AG10803 (cell line): ENCODE measurements at regions not wholly inside any gene's neighbourhood (a gene's known extent, or its start where the extent isn't known, plus 50 kb on each side); places are given as distances from the start of the nearest gene placed in this dataset.
"Not testable (repeated sequence)": the region's sequence is repeated elsewhere in the genome, so short reads cannot be mapped to it uniquely, and the experiment has no call there.

Experiments
- DNase-seq: peaks from one replicate; pipeline ENCODE4 v3.0.0; 2010; ENCODE audit warnings: low read depth
- H3K4me3 ChIP-seq: 2 replicates; pipeline ENCODE4 v1.5.1; 2011; ENCODE audit warnings: mild to moderate bottlenecking, low read length, control low read depth
- TF ChIP-seq, protein P1 (sequence below): conservative IDR thresholded peaks from 2 replicates; pipeline ENCODE4 v1.5.1; 2011; ENCODE audit warnings: mild to moderate bottlenecking, low read length, control low read depth, inconsistent platforms

DNA sequence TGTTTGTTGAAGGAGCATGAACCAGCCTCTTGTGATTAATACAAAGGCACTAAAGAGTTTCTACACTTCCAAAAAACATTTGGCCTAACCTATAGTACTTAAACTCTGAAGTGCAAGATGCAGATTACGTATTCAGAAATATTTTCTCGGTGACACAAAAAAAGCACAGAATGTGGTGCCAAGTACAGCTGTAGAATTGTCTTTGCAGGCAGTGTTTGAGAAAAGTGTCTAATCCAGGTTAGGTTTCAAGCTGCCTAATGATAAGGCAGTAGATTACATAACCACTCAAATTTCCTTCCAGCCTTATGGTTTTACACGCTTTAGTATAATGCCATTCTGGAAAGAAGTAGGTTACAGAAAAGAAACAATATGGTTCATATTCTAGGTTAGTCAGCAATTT lies 205.2 kb downstream of the KLHL28 start:
- no peak overlapping the region for H3K4me3 ChIP-seq
- no peak for DNase-seq
- TF ChIP-seq, protein P1, sequence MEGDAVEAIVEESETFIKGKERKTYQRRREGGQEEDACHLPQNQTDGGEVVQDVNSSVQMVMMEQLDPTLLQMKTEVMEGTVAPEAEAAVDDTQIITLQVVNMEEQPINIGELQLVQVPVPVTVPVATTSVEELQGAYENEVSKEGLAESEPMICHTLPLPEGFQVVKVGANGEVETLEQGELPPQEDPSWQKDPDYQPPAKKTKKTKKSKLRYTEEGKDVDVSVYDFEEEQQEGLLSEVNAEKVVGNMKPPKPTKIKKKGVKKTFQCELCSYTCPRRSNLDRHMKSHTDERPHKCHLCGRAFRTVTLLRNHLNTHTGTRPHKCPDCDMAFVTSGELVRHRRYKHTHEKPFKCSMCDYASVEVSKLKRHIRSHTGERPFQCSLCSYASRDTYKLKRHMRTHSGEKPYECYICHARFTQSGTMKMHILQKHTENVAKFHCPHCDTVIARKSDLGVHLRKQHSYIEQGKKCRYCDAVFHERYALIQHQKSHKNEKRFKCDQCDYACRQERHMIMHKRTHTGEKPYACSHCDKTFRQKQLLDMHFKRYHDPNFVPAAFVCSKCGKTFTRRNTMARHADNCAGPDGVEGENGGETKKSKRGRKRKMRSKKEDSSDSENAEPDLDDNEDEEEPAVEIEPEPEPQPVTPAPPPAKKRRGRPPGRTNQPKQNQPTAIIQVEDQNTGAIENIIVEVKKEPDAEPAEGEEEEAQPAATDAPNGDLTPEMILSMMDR, result no peak

DNA sequence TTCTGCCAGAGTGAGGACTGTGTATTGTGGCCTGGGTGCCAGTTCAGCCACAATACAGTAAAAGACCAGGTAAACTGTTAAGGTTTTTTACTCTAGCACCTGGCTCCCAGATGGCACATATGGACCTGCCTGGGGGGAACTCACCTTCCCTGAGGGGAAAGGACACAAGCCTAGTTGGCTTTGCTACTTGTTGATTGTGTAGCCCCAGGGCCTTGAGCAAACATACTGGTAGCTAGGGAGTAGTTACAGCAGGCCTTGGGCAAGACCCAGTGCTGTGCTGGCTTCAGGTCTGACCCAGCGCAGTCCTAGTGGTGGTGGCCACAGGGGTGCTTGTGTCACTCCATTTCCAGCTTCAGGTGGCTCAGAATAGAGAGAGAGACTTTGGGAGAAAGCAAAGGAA lies 216.4 kb downstream of the KLHL28 start:
- no peak for DNase-seq
- H3K4me3 ChIP-seq, result no peak overlapping the region
- TF ChIP-seq, protein P1, result no peak

DNA sequence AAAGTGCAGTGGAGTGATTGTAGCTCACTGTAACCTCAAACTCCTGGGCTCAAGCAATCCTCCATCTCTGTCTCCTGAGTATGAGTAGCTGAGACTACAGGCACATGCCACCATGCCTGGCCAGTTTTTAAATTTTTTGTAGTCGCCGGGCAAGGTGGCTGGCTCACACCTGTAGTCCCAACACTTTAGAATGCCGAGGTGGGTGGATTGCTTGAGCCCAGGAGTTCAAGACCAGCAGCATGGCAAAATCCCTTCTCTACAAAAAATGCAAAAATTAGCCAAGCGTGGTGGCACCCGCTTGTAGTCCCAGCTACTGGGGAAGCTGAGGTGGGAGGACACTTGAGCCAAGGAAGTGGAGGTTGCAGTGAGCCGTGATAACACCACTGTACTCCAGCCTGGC lies 219.5 kb downstream of the KLHL28 start:
- no peak for DNase-seq
- TF ChIP-seq, protein P1, result no peak
- no peak overlapping the region for H3K4me3 ChIP-seq

DNA sequence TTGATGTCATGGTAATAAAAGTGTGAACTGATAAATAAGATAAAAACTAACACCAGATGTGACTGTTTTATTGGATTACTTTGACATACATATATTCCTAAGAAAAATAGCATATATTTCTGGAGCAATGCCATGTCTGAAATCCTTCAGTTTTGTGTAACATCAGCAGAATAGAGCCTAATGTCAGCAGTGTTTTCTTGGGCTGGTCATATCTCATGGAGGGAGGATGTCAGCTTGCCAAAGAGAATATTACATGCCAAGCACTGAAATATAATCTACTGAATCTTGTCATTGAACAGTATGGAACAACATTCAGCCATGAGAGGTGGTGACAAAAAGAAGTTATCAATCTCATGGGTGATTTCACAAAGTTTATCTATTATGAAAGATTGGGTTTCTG lies 220.3 kb downstream of the KLHL28 start:
- TF ChIP-seq, protein P1, result no peak
- no peak for DNase-seq
- H3K4me3 ChIP-seq, result no peak overlapping the region

DNA sequence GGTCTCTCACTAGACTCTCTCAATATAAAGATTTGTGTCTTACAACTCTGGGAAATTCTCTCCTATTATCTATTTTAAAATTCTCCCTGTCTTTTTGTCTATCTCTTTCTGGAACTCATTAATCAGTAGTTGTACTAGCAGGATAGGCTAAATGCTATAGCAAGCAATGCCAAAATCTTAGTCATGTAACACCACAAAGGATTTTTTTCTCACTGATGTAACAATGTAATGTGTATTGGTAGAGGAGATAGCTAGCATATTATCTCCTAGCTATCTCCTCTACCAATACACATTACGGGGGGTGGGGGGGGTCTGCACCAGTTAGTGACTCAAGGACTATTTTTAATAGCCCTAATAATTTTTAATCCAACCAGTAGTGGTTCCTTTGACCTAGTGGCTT lies 225.4 kb downstream of the KLHL28 start:
- TF ChIP-seq, protein P1, result no peak
- H3K4me3 ChIP-seq, result no peak overlapping the region
- no peak for DNase-seq

DNA sequence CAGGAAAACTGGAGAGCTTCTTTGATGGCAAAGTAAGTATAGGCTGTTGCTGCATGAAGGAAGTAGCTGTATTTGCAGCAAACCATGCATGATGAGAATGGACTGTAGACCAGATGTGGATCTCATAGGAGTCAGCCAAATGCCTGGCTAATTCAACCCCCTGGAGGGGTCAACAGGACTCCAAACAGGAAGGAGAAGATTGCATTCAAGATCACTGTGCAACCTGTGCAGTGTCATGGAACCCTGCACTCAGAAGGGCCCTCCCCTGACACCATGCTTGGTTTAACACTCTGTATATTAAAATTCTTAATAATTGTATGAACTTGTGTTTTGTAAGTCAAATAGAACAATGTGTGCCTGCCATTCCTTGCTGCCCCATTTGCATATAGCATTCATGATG lies 225.1 kb upstream of the FSCB start:
- TF ChIP-seq, protein P1, result no peak
- DNase-seq, result no peak
- H3K4me3 ChIP-seq, result no peak overlapping the region

DNA sequence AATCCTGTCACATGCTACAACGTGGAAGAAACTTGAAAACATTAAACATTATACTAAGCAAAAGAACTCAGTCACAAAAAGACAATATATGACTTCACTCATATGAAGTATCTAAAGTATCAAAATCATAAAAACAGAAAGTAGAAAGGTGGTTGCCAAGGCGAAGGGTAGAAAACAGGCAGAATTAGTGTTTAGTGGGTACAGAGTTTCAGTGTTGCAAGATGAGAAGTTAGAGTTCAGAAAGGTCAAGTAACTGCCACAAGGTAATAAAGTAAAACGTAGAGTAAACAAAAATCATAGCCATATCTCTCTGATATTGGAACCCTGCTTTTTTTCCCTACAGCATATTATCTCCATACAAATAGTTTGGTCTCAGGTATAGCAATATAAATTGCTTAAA lies 223.8 kb upstream of the FSCB start:
- no peak overlapping the region for H3K4me3 ChIP-seq
- DNase-seq, result no peak
- TF ChIP-seq, protein P1, result no peak

DNA sequence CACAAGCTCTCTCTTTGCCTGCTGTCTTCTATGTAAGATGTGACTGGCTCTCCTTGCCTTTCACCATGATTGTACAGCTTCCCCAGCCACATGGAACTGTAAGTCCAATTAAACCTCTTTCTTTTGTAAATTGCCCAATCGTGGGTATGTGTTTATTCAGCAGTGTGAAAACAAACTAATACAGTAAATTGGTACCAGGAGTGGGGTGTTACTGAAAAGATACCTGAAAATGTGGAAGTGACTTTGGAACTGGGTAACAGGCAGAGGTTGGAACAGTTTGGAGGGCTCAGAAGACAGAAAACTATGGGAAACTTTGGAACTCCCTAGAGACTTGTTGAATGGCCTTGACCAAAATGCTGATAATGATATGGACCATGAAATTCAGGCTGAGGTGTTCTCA lies 214.3 kb upstream of the FSCB start:
- DNase-seq, result not testable (repeated sequence)

More for the DNA sequence above, 214.3 kb upstream of the FSCB start:
- not testable (repeated sequence) for H3K4me3 ChIP-seq
